H1 (cell line): ENCODE measurements at regions not wholly inside any gene's neighbourhood (a gene's known extent, or its start where the extent isn't known, plus 50 kb on each side); places are given as distances from the start of the nearest gene placed in this dataset.

Experiments used
- ASH2L ChIP-seq: fragments of 200-600, 300-600 bp; sonication (generic); IDR thresholded peaks from one replicate; pipeline ENCODE4 v1.7.1; 2017; ENCODE audit warnings: low read length
- BCL11A ChIP-seq, 2 experiments: IDR thresholded peaks; one replicate each; pipeline ENCODE4 v1.6.1; 2011; ENCODE audit warnings: low read depth in 2 of 2, low read length in 2 of 2, mild to moderate bottlenecking in 2 of 2
- CHD2 ChIP-seq: IDR thresholded peaks from 2 replicates; pipeline ENCODE4 v1.6.1; 2012; ENCODE audit warnings: low read length, improper control_type of control experiment
- CREB1 ChIP-seq: IDR thresholded peaks from 2 replicates; pipeline ENCODE4 v1.6.1; 2012; ENCODE audit warnings: inconsistent platforms
- JUND ChIP-seq: IDR thresholded peaks from 2 replicates; pipeline ENCODE4 v1.6.1; 2011; ENCODE audit warnings: mild to moderate bottlenecking, improper control_type of control experiment, low read length
- POLR2AphosphoS5 ChIP-seq: IDR thresholded peaks from 2 replicates; pipeline ENCODE4 v1.6.1; 2011; ENCODE audit warnings: low read depth, low read length
- RAD21 ChIP-seq, 2 experiments: IDR thresholded peaks in 1 of 2; conservative IDR thresholded peaks in 1 of 2; 2 replicates each; pipeline ENCODE4 v1.6.1; 2011; ENCODE audit warnings: low read depth in 2 of 2, low read length in 2 of 2, improper control_type of control experiment in 1 of 2, inconsistent platforms in 1 of 2, mild to moderate bottlenecking in 1 of 2, moderate library complexity in 1 of 2
- RFX5 ChIP-seq: IDR thresholded peaks from 2 replicates; pipeline ENCODE4 v1.6.1; 2011; ENCODE audit warnings: low read depth, low read length, improper control_type of control experiment, borderline replicate concordance
- SP1 ChIP-seq: IDR thresholded peaks from 2 replicates; pipeline ENCODE4 v1.6.1; 2011; ENCODE audit warnings: low read depth, low read length
- SRF ChIP-seq: IDR thresholded peaks from 2 replicates; pipeline ENCODE4 v1.6.1; 2011; ENCODE audit warnings: mild to moderate bottlenecking, low read depth, low read length, moderate library complexity
- TF ChIP-seq, protein P1 (sequence below): IDR thresholded peaks from 2 replicates; pipeline ENCODE4 v1.6.1; 2012; ENCODE audit warnings: inconsistent platforms

DNA sequence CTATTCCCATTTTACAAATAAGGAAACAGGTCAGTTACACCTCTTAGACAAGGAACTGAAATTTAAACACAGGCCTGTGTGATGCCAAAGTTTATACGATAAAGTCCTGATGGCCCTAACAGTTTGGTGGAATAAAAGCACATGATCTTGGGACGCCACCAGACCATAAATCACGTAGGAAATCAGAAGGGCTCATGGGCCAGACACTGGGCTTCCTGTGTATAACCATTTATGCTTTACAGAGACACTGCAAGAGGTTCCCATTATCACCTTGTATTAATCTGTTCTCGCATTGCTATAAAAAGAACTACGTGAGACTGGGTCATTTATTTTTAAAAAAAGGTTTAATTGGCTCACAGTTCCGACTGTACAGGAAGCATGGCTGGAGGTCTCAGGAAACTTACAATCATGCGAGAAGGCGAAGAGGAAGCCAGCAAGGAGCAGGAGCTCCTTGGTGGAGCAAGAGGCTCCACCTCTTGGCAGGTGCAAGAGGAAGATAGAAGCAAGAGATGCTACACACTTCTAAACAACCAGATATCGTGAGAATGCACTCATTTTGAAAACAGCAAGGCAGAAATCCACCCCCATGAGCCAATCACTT is 124.0 kb upstream of the MON1B start:
- TF ChIP-seq SP1 (no peak), CHD2 (no peak), SRF (no peak), RFX5 (no peak), RAD21 (IDR thresholded peaks at IDR 0.05 in 1 of 2, conservative IDR thresholded peaks at IDR 0.05 in 1 of 2; ENCODE audit: low read depth in 2 of 2, low read length in 2 of 2) (no peak), JUND (no peak), ASH2L (no peak), CREB1 (no peak), BCL11A (IDR thresholded peaks at IDR 0.05; ENCODE audit: low read depth in 2 of 2, low read length in 2 of 2) (no peak), POLR2AphosphoS5 (no peak)
- TF ChIP-seq, protein P1, sequence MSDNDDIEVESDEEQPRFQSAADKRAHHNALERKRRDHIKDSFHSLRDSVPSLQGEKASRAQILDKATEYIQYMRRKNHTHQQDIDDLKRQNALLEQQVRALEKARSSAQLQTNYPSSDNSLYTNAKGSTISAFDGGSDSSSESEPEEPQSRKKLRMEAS: no peak
